HG03064 (cell line): ENCODE measurements at regions not wholly inside any gene's neighbourhood (a gene's known extent, or its start where the extent isn't known, plus 50 kb on each side); places are given as distances from the start of the nearest gene placed in this dataset.

ENCODE experiments used
- ATAC-seq: cut with Tn5 transposase; IDR thresholded peaks from one replicate; pipeline ENCODE4 v1.9.1; 2021; ENCODE audit warnings: low read depth; ENCODE audit not compliant: unreplicated experiment

DNA sequence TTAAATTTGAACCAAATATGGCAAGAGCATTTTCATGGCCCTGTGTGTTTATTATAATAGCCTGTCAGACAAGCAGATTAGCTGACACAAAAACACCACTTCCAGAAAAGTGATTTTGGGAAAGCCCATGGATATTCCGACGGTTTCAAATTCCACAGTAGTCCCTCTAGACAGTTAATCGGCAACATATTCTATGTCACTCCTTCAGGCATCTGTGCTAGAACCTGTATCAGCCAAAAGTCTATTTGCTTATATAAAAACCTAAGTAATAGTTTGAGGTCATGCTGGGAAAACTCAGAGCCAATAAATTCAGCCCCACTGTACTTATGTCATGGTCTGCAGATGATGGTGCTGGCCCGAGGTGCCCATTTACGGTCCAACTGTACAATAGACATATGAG lies 110.2 kb upstream of the ARHGEF26 start:
- ATAC-seq: no peak

- no peak for ATAC-seq
These were observed 107.5 kb upstream of the ARHGEF26 start for GRCh38 chr3:154013736-154014135.

DNA sequence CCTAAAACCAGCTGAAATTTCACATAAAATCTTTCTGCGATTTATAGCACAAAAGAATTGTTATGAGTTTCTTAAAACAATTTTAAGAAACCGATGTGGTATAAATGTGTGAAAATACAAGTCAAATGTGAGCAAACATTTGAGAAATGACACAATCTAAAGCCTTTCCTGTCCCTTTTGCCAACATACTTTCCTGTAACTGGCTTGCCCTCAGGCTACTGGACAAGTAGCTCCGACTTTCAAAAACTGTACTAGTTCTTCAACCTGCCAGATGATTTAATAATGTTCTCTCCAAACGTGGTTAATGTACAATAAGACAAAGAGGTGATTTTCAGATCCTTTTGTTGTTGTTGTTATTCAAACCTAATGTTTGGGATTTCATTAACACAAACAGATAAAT lies 105.9 kb upstream of the ARHGEF26 start:
- ATAC-seq: no peak

- ATAC-seq: no peak
These were observed 103.0 kb upstream of the ARHGEF26 start for GRCh38 chr3:154018100-154018696.

DNA sequence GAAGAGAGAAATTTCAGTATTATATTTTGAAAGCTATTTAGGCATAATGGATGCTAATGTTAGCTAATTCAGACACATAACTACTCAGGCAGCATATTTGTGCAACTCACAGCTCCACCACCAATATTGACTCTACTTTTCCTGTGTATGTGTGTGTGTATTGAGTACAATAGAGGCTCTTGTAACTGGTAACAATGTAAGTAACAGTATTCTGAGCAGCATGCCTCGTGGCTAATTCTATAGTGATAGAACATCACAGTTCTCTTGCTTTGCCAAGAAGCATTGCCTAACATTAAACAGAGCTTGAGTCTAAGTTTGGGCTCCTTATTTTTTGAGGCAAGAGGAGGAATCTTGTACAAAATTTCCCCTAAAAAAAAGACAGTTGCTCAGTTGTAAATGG lies 98.6 kb upstream of the ARHGEF26 start:
- no peak for ATAC-seq

- ATAC-seq: no peak
These were observed 98.0 kb upstream of the ARHGEF26 start for GRCh38 chr3:154023148-154023547.

- ATAC-seq: no peak
These were observed 96.2 kb upstream of the ARHGEF26 start for GRCh38 chr3:154025007-154025406.

- ATAC-seq: no peak
These were observed 91.3 kb upstream of the ARHGEF26 start for GRCh38 chr3:154029926-154030325.

DNA sequence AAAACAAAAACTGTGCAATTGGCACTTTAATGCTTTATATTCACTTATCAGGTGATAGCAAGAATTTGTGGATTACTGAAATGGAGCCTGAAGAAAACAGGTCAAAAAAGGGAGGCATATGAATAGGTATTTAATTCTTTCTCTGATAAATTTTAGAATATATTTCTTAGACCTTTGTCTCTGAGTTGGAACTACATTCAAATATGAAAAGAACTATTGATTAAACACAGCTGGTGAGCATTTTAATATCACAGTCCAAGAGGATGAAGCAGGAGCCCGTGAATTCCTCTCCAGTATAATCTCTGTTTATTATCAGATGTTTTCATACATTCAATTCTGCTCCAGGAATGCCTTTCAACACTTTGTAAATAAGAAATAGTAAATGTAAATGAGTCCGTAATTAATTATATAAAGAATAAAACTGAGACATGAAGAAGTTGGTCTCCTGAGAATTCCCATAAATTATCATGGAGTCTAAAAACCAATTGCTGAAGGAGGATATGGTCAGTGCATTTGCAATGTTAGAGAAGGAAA lies 86.3 kb upstream of the ARHGEF26 start:
- ATAC-seq: no peak

DNA sequence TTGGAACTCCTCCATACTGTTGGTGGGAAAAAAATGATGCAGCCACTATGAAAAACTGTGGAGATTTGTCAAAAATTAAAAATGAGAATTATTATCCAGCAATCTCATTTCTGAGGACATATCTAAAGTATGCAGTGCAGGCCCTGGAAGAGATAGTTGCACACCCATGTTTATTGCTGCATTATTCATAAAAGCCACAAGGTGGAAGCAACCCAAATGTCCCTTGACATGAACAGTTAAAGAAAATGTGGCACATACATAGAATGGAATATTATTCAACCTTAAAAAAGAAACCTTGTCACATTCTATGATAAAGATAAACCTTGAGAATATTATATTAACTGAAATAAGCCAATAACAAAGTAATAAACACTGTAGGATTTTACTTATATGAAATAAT lies 80.9 kb upstream of the ARHGEF26 start:
- ATAC-seq: no peak

DNA sequence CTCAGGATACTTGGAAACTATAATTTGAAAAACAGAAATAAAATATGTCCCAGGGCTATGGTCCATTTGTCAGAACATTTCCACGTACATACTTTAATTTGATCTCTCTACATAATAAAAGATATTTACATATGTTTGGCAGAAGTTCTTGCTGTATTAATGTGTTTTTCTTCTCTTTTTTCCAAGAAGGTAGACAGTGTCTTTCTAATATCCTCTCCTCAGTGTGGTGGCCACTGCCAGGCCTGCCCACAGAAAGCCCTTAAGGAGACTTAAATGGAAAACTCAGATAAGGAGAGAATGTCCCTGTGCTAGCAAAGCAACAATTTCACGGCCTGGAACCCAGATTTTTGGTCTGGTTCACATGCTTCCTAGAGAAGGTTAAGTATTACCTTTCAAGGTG lies 76.5 kb upstream of the ARHGEF26 start:
- no peak for ATAC-seq

- ATAC-seq: no peak
These were observed 71.0 kb upstream of the ARHGEF26 start for GRCh38 chr3:154050216-154050615.

- ATAC-seq: no peak
These were observed 70.4 kb upstream of the ARHGEF26 start for GRCh38 chr3:154050766-154051165.

GRCh38 chr3:154059833-154060232 lies 61.4 kb upstream of the ARHGEF26 start:
- ATAC-seq: no peak

DNA sequence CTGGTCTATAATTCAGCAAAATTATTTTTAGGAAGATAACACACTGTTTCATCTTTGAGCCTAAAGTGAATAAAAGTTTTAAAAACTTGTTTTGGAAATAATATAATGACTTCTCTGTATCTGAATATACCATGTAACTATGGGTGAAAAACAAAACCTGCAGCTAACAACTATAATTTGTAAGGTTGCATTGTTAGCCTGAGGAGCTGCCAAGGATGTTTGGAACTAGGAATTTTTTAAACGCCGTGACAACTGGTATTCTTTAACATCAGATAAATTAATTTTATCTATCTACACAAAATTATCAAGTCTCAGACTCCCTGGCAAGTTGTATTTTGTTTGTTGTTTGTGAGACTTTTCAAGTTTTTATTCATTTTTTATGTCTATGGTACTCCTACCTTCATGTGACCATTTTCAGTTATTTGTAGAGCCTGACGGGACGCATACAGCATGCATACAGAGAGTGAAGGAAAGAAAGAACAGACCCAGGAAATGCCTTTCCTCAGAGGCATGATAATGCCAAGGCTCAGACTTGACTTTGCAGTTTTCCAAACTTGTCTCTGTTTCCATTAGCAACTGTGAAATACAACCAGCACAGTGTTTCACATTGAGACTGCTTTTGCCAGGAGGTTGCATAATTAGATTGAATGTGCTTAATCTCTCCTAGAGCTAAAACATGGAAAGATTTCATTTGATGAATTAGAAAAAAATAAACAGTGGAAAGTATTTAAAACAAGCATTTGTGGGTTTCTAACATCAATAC lies 60.8 kb upstream of the ARHGEF26 start:
- ATAC-seq: no peak

DNA sequence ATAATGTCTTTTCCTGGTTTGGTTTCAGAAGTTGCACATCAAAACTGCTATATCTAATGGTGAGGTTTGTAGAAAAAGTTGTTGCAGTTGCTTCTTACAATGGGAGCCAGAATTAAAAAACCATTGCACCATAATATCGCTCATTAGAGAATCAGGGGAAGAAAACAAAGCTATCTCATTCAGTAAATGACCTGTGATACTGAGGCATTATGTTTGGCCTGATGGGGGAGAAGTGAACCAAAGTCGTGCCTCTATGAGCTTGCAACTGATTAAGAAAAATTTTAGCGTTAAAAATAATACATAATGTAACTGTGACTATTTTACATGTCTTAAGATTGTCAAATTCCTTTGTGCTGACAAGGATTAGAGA lies 60.2 kb upstream of the ARHGEF26 start:
- no peak for ATAC-seq

- no peak for ATAC-seq
These were observed 58.7 kb upstream of the ARHGEF26 start for GRCh38 chr3:154062513-154062912.

DNA sequence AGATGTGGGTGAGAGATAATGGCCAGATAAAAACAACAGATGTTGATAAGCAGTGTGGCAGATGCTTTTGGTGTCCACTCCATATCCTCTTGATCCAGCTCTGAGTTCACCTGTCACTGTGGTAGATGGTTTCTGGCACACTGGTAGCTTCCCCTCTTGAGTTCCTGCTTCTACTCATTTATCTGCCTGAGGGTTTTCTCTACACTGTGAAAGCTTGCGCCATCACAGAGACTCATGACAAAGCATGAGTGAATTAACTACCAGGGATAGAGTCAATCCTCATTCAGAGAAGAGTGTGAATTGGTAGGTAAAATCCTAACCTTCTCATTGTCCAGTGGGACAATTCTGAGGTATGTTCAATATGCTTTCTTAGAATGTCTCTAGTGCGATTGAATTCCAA lies 50.0 kb upstream of the ARHGEF26 start:
- ATAC-seq: no peak
